ENCODE measurements at regions not wholly inside any gene's neighbourhood (a gene's known extent, or its start where the extent isn't known, plus 50 kb on each side); places are given as distances from the start of the nearest gene placed in this dataset.

DNA sequence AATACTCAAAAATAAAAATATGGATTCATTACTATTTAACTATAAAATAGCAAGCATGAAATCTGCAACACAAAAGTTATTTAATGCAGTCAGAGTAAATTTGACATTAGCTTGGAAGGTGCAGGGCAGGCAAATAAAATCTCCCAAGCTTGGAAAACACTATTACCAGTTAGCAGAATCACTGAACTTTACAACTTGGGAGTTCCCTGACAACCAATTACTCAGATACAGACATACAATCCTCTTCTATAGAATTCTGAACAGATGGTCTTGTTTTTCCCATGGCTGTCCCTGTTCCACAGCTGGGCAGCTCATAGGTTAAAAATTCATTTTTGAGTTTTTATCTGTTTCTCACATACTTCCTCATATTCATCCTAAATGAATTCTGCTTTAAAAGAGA lies 1002.6 kb downstream of the SORCS3 start:
- no peak for FAIRE-seq
- Histone ChIP-seq H3K79me2 (ENCODE audit: control insufficient read depth, insufficient read depth, low read length) (no peaks in the 10 kb centered on the region), H3K4me2 (ENCODE audit: insufficient read depth, low read length) (no peak overlapping the region), H3K9ac (replicated peaks; ENCODE audit: extremely low read depth, insufficient read depth, low read length) (no peak overlapping the region), H3K4me3 (replicated peaks in 1 of 3; ENCODE audit: insufficient read depth in 1 of 3, low read depth in 1 of 3, low read length in 3 of 3) (no peak overlapping the region), H3K36me3 (ENCODE audit: control insufficient read depth in 2 of 2, extremely low read depth in 1 of 2, insufficient read depth in 2 of 2, low read length in 2 of 2) (no peaks in the 10 kb centered on the region), H4K20me1 (replicated peaks; ENCODE audit: control insufficient read depth, extremely low read depth, insufficient read depth, low read length) (no peaks in the 10 kb centered on the region), H3K27me3 (ENCODE audit: control insufficient read depth in 2 of 2, insufficient read depth in 2 of 2, low read length in 2 of 2) (no peaks in the 10 kb centered on the region), H2AFZ (ENCODE audit: low read depth, low read length) (no peak overlapping the region), H3K9me1 (replicated peaks; ENCODE audit: control insufficient read depth, extremely low read depth, insufficient read depth, low read length) (no peaks in the 10 kb centered on the region), H3K4me1 (ENCODE audit: control insufficient read depth, extremely low read depth, insufficient read depth, low read length) (no peaks in the 10 kb centered on the region), H3K27ac (ENCODE audit: insufficient read depth, low read depth, low read length) (no peak overlapping the region), H3K9me3 (replicated peaks; ENCODE audit: control insufficient read depth, insufficient read depth, low read length) (peaks cover 2% of the 10 kb centered on the region)
- no TSS peak for BruUV-seq (replicated peaks)
- POLR2A ChIA-PET = no interaction called here
- TF ChIP-seq MAX (IDR thresholded peaks at IDR 0.05; ENCODE audit: insufficient read depth, insufficient read length) = no peak
- TF ChIP-seq, protein P1, sequence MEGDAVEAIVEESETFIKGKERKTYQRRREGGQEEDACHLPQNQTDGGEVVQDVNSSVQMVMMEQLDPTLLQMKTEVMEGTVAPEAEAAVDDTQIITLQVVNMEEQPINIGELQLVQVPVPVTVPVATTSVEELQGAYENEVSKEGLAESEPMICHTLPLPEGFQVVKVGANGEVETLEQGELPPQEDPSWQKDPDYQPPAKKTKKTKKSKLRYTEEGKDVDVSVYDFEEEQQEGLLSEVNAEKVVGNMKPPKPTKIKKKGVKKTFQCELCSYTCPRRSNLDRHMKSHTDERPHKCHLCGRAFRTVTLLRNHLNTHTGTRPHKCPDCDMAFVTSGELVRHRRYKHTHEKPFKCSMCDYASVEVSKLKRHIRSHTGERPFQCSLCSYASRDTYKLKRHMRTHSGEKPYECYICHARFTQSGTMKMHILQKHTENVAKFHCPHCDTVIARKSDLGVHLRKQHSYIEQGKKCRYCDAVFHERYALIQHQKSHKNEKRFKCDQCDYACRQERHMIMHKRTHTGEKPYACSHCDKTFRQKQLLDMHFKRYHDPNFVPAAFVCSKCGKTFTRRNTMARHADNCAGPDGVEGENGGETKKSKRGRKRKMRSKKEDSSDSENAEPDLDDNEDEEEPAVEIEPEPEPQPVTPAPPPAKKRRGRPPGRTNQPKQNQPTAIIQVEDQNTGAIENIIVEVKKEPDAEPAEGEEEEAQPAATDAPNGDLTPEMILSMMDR (IDR thresholded peaks at IDR 0.05; ENCODE audit: extremely low read depth in 1 of 2, insufficient read depth in 1 of 2, low read depth in 1 of 2, low read length in 2 of 2) = no peak
- no peak for TF ChIP-seq FOS (IDR thresholded peaks at IDR 0.05; ENCODE audit: borderline replicate concordance, insufficient read depth, low read length)
- no peak for TF ChIP-seq MYC (IDR thresholded peaks at IDR 0.05; ENCODE audit: low read depth, low read length)
- no peak for TF ChIP-seq EZH2 (IDR thresholded peaks at IDR 0.05; ENCODE audit: borderline replicate concordance, low read depth, low read length, severe bottlenecking)
- no peak for TF ChIP-seq POLR2AphosphoS5 (IDR thresholded peaks at IDR 0.05; ENCODE audit: insufficient read depth, low read depth, low read length)
- no peak for TF ChIP-seq GATA2 (IDR thresholded peaks at IDR 0.05; ENCODE audit: insufficient read depth, insufficient read length, low read depth, low read length)
- intact Hi-C loops (cut with micrococcal nuclease) = no loop called here
- dilution Hi-C loops (cut with MboI; ENCODE audit: extremely low pct_ligation_motif_present, low sequenced_read_pairs) = no loop called here
- CTCF ChIA-PET = no interaction called here
- no peak for DNase-seq (ENCODE audit: low read depth, low spot score)

Measured in endothelial cell of umbilical vein (primary cell).